HG03378 (cell line): ENCODE measurements at regions not wholly inside any gene's neighbourhood (a gene's known extent, or its start where the extent isn't known, plus 50 kb on each side); places are given as distances from the start of the nearest gene placed in this dataset.
"Not testable (repeated sequence)": the region's sequence is repeated elsewhere in the genome, so short reads cannot be mapped to it uniquely, and the experiment has no call there.

Source experiments
- ATAC-seq: cut with Tn5 transposase; IDR thresholded peaks from one replicate; pipeline ENCODE4 v1.9.1; 2021; ENCODE audit warnings: mild to moderate bottlenecking, moderate library complexity; ENCODE audit not compliant: unreplicated experiment

GRCh38 chrX:81857192-81857591 is 655.3 kb downstream of the SH3BGRL start:
- no peak for ATAC-seq

GRCh38 chrX:81866873-81867272 is 665.0 kb downstream of the SH3BGRL start:
- no peak for ATAC-seq

GRCh38 chrX:81868979-81869378 is 667.1 kb downstream of the SH3BGRL start:
- no peak for ATAC-seq

GRCh38 chrX:81874807-81875206 is 672.9 kb downstream of the SH3BGRL start:
- ATAC-seq: no peak

GRCh38 chrX:81875800-81876199 is 673.9 kb downstream of the SH3BGRL start:
- ATAC-seq: no peak

- ATAC-seq: no peak
Measured at GRCh38 chrX:81876437-81876836, 674.5 kb downstream of the SH3BGRL start.

GRCh38 chrX:81890521-81890920 is 688.6 kb downstream of the SH3BGRL start:
- ATAC-seq: no peak

- no peak for ATAC-seq
Measured at GRCh38 chrX:81900522-81900921, 698.6 kb downstream of the SH3BGRL start.

GRCh38 chrX:81925812-81926211 is 723.9 kb downstream of the SH3BGRL start:
- ATAC-seq: no peak

GRCh38 chrX:81945911-81946310 is 744.0 kb downstream of the SH3BGRL start:
- not testable (repeated sequence) for ATAC-seq

GRCh38 chrX:81957318-81957717 is 755.4 kb downstream of the SH3BGRL start:
- ATAC-seq: no peak

GRCh38 chrX:81957900-81958545 is 756.1 kb downstream of the SH3BGRL start:
- peak; percentile 83 for ATAC-seq

GRCh38 chrX:81959964-81960363 is 758.1 kb downstream of the SH3BGRL start:
- no peak for ATAC-seq

- ATAC-seq: not testable (repeated sequence)
Measured at GRCh38 chrX:81974413-81974812, 772.5 kb downstream of the SH3BGRL start.

GRCh38 chrX:81979806-81980515 is 778.1 kb downstream of the SH3BGRL start:
- no peak for ATAC-seq

GRCh38 chrX:81987217-81987616 is 785.3 kb downstream of the SH3BGRL start:
- ATAC-seq: not testable (repeated sequence)

GRCh38 chrX:81996166-81996565 is 794.3 kb downstream of the SH3BGRL start:
- no peak for ATAC-seq

- ATAC-seq: no peak
Measured at GRCh38 chrX:82029571-82030218, 827.8 kb downstream of the SH3BGRL start.

- ATAC-seq: no peak
Measured at GRCh38 chrX:82031250-82031649, 829.3 kb downstream of the SH3BGRL start.

- no peak for ATAC-seq
Measured at GRCh38 chrX:82038793-82039192, 836.9 kb downstream of the SH3BGRL start.

- ATAC-seq: no peak
Measured at GRCh38 chrX:82041034-82041433, 839.1 kb downstream of the SH3BGRL start.

GRCh38 chrX:82058728-82059127 is 856.8 kb downstream of the SH3BGRL start:
- no peak for ATAC-seq
